ENCODE measurements at regions not wholly inside any gene's neighbourhood (a gene's known extent, or its start where the extent isn't known, plus 50 kb on each side); places are given as distances from the start of the nearest gene placed in this dataset.

DNA sequence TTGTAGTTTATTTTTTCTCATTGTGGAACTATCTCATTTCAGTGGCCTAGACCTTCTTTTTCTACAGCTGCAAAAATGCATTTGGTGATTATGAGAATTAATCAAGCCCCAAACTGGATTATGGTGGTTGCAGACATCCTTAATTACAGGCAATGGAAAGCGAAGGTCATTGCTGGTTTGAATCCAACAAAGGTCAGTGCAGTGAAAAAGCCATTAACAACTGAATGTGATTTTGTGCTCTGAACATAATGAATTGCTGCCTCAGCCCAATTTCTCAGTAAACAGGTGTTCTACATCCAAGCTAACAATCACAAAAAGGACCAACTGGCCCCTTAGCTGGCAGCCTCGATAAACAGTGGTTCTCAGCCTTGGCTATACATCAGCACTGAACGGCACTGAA, 260.1 kb upstream of the DPPA4 start:
- Histone ChIP-seq H3K27ac (ENCODE audit: low read length) (no peak overlapping the region), H3K9me3 (ENCODE audit: low read length) (peaks cover 9% of the 10 kb centered on the region), H3K4me2 (ENCODE audit: low read length) (no peak overlapping the region), H3K9me2 (ENCODE audit: insufficient read depth, low read length) (no peaks in the 10 kb centered on the region), H3K9ac (ENCODE audit: low read length) (no peak overlapping the region), H3K27me3 (ENCODE audit: insufficient read depth, low read depth, low read length) (no peaks in the 10 kb centered on the region), H3K79me2 (replicated peaks; ENCODE audit: insufficient read depth, low read length) (no peaks in the 10 kb centered on the region), H2AFZ (ENCODE audit: low read depth, low read length) (no peak overlapping the region), H3K4me3 (ENCODE audit: low read length) (no peak overlapping the region), H3K36me3 (ENCODE audit: insufficient read depth, low read length) (no peaks in the 10 kb centered on the region), H4K20me1 (ENCODE audit: insufficient read depth) (no peaks in the 10 kb centered on the region), H3F3A (ENCODE audit: insufficient read depth, low read length, poor library complexity, severe bottlenecking) (no peaks in the 10 kb centered on the region)
- no peak for TF ChIP-seq SMC3 (conservative IDR thresholded peaks at IDR 0.05; ENCODE audit: poor library complexity)
- TF ChIP-seq EZH2 (IDR thresholded peaks at IDR 0.05; ENCODE audit: borderline replicate concordance, insufficient read depth, low read length, poor library complexity, severe bottlenecking), result no peak
- TF ChIP-seq, protein P1, sequence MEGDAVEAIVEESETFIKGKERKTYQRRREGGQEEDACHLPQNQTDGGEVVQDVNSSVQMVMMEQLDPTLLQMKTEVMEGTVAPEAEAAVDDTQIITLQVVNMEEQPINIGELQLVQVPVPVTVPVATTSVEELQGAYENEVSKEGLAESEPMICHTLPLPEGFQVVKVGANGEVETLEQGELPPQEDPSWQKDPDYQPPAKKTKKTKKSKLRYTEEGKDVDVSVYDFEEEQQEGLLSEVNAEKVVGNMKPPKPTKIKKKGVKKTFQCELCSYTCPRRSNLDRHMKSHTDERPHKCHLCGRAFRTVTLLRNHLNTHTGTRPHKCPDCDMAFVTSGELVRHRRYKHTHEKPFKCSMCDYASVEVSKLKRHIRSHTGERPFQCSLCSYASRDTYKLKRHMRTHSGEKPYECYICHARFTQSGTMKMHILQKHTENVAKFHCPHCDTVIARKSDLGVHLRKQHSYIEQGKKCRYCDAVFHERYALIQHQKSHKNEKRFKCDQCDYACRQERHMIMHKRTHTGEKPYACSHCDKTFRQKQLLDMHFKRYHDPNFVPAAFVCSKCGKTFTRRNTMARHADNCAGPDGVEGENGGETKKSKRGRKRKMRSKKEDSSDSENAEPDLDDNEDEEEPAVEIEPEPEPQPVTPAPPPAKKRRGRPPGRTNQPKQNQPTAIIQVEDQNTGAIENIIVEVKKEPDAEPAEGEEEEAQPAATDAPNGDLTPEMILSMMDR (IDR thresholded peaks at IDR 0.05; ENCODE audit: poor library complexity, severe bottlenecking), result no peak
- TF ChIP-seq RAD21 (conservative IDR thresholded peaks at IDR 0.05), result no peak
- TF ChIP-seq, protein P2, sequence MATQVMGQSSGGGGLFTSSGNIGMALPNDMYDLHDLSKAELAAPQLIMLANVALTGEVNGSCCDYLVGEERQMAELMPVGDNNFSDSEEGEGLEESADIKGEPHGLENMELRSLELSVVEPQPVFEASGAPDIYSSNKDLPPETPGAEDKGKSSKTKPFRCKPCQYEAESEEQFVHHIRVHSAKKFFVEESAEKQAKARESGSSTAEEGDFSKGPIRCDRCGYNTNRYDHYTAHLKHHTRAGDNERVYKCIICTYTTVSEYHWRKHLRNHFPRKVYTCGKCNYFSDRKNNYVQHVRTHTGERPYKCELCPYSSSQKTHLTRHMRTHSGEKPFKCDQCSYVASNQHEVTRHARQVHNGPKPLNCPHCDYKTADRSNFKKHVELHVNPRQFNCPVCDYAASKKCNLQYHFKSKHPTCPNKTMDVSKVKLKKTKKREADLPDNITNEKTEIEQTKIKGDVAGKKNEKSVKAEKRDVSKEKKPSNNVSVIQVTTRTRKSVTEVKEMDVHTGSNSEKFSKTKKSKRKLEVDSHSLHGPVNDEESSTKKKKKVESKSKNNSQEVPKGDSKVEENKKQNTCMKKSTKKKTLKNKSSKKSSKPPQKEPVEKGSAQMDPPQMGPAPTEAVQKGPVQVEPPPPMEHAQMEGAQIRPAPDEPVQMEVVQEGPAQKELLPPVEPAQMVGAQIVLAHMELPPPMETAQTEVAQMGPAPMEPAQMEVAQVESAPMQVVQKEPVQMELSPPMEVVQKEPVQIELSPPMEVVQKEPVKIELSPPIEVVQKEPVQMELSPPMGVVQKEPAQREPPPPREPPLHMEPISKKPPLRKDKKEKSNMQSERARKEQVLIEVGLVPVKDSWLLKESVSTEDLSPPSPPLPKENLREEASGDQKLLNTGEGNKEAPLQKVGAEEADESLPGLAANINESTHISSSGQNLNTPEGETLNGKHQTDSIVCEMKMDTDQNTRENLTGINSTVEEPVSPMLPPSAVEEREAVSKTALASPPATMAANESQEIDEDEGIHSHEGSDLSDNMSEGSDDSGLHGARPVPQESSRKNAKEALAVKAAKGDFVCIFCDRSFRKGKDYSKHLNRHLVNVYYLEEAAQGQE (IDR thresholded peaks at IDR 0.05; ENCODE audit: borderline replicate concordance), result no peak
- no peak for TF ChIP-seq POLR2AphosphoS5 (IDR thresholded peaks at IDR 0.05)
- no peak for TF ChIP-seq MXI1 (conservative IDR thresholded peaks at IDR 0.05; ENCODE audit: poor library complexity, severe bottlenecking)
- no peak for TF ChIP-seq TAF1 (IDR thresholded peaks at IDR 0.05; ENCODE audit: low read depth)
- TF ChIP-seq EP300 (conservative IDR thresholded peaks at IDR 0.05; ENCODE audit: poor library complexity, severe bottlenecking), result no peak

DNA sequence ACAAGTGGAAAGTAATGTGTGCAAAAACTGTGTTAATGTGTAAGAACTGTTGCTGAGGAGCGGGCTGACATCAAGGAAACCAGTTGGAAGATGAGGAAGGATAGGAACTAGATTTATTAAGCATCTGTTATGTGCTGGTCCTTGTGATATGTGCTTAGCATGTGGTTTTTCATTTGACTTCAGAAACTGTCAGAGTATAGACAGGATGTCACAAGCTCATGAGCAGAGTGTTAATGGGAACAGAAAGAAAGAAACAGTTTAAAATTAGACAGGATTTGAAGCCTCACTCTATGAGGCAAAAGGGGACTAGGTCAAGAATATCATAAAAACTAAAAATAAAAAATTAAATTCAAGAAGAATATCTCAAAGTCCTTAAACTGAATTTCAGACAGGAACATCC, 270.6 kb upstream of the DPPA4 start:
- TF ChIP-seq EZH2 (IDR thresholded peaks at IDR 0.05; ENCODE audit: borderline replicate concordance, insufficient read depth, low read length, poor library complexity, severe bottlenecking), result no peak
- no peak for TF ChIP-seq TAF1 (IDR thresholded peaks at IDR 0.05; ENCODE audit: low read depth)
- TF ChIP-seq MXI1 (conservative IDR thresholded peaks at IDR 0.05; ENCODE audit: poor library complexity, severe bottlenecking), result no peak
- TF ChIP-seq, protein P1 (IDR thresholded peaks at IDR 0.05; ENCODE audit: poor library complexity, severe bottlenecking), result no peak
- no peak for TF ChIP-seq POLR2AphosphoS5 (IDR thresholded peaks at IDR 0.05)
- no peak overlapping the region for H3K27ac ChIP-seq (ENCODE audit: low read length)
- no peak overlapping the region for H3K9ac ChIP-seq (ENCODE audit: low read length)
- no peaks in the 10 kb centered on the region for H4K20me1 ChIP-seq (ENCODE audit: insufficient read depth)
- H3K9me2 ChIP-seq (ENCODE audit: insufficient read depth, low read length), result no peaks in the 10 kb centered on the region
- no peaks in the 10 kb centered on the region for H3K9me3 ChIP-seq (ENCODE audit: low read length)
- H3F3A ChIP-seq (ENCODE audit: insufficient read depth, low read length, poor library complexity, severe bottlenecking), result no peaks in the 10 kb centered on the region
- no peak overlapping the region for H3K4me2 ChIP-seq (ENCODE audit: low read length)
- H3K27me3 ChIP-seq (ENCODE audit: insufficient read depth, low read depth, low read length), result no peaks in the 10 kb centered on the region
- H3K36me3 ChIP-seq (ENCODE audit: insufficient read depth, low read length), result no peaks in the 10 kb centered on the region
- no peak overlapping the region for H3K4me3 ChIP-seq (ENCODE audit: low read length)
- no peaks in the 10 kb centered on the region for H3K79me2 ChIP-seq (replicated peaks; ENCODE audit: insufficient read depth, low read length)
- no peak overlapping the region for H2AFZ ChIP-seq (ENCODE audit: low read depth, low read length)
